OCI-LY1 (cell line): ENCODE measurements at regions not wholly inside any gene's neighbourhood (a gene's known extent, or its start where the extent isn't known, plus 50 kb on each side); places are given as distances from the start of the nearest gene placed in this dataset.

Source experiments
- H2AFZ ChIP-seq: fragments of 200-600 bp; sonication (generic), shearing (Covaris generic); 2 replicates; pipeline ENCODE4 v1.6.0; 2014; ENCODE audit warnings: antibody characterized with exemption, mild to moderate bottlenecking, low read length
- H3F3A ChIP-seq: fragments of 200-600 bp; sonication (generic), shearing (Covaris generic); 2 replicates; pipeline ENCODE4 v1.6.0; 2014; ENCODE audit warnings: mild to moderate bottlenecking, antibody characterized with exemption, low read length, moderate library complexity; ENCODE audit not compliant: insufficient read depth
- H3K27ac ChIP-seq: fragments of 200-600 bp; sonication (generic); 2 replicates; pipeline ENCODE4 v1.5.1; 2014; ENCODE audit warnings: low read length, mixed run types, mild to moderate bottlenecking, low read depth; ENCODE audit not compliant: poor library complexity, severe bottlenecking
- H3K27me3 ChIP-seq: fragments of 200-600 bp; sonication (generic); 2 replicates; pipeline ENCODE4 v1.6.0; 2014; ENCODE audit warnings: antibody characterized with exemption, mild to moderate bottlenecking, low read length, moderate library complexity; ENCODE audit not compliant: insufficient read depth
- H3K36me3 ChIP-seq: fragments of 200-600 bp; sonication (generic); 2 replicates; pipeline ENCODE4 v1.6.1; 2014; ENCODE audit warnings: mild to moderate bottlenecking, antibody characterized with exemption, low read length, moderate library complexity, mixed read lengths; ENCODE audit not compliant: insufficient read depth
- H3K4me1 ChIP-seq: fragments of 200-600 bp; sonication (generic); 2 replicates; pipeline ENCODE4 v1.5.1; 2014; ENCODE audit warnings: mild to moderate bottlenecking, low read length, moderate library complexity; ENCODE audit not compliant: insufficient read depth, severe bottlenecking
- H3K4me2 ChIP-seq: fragments of 200-600 bp; sonication (generic), shearing (Covaris generic); 2 replicates; pipeline ENCODE4 v1.6.1; 2014; ENCODE audit warnings: low read length
- H3K4me3 ChIP-seq: fragments of 200-600 bp; sonication (generic); 2 replicates; pipeline ENCODE4 v1.5.1; 2014; ENCODE audit warnings: low read length, low read depth, mild to moderate bottlenecking, mixed read lengths; ENCODE audit not compliant: poor library complexity, severe bottlenecking
- H3K79me2 ChIP-seq: fragments of 200-600 bp; shearing (Covaris generic); 2 replicates; pipeline ENCODE4 v1.6.1; 2016; ENCODE audit warnings: mixed run types, low read length, mixed read lengths; ENCODE audit not compliant: insufficient read depth
- H3K9ac ChIP-seq: fragments of 200-600 bp; sonication (generic), shearing (Covaris generic); 2 replicates; pipeline ENCODE4 v1.6.1; 2014; ENCODE audit warnings: mild to moderate bottlenecking, low read length, mixed read lengths
- H3K9me2 ChIP-seq: fragments of 200-600 bp; sonication (generic), shearing (Covaris generic); 2 replicates; pipeline ENCODE4 v1.6.1; 2014; ENCODE audit warnings: low read depth, mild to moderate bottlenecking, low read length, mixed read lengths
- H3K9me3 ChIP-seq: fragments of 200-600 bp; shearing (Covaris generic); 2 replicates; pipeline ENCODE4 v1.6.1; 2014; ENCODE audit warnings: low read length, mixed read lengths
- H4K20me1 ChIP-seq: fragments of 200-600 bp; sonication (generic), shearing (Covaris generic); 2 replicates; pipeline ENCODE4 v1.6.0; 2016; ENCODE audit warnings: mild to moderate bottlenecking, low read length; ENCODE audit not compliant: insufficient read depth
- CTCF ChIP-seq: fragments of 200-600 bp; sonication (generic), shearing (Covaris generic); IDR thresholded peaks from 2 replicates; pipeline ENCODE4 v1.5.1; 2017; ENCODE audit warnings: mild to moderate bottlenecking, antibody characterized with exemption, low read length, moderate library complexity, mixed read lengths
- EZH2 ChIP-seq: fragments of 200-600 bp; sonication (generic), shearing (Covaris generic); IDR thresholded peaks from 2 replicates; pipeline ENCODE4 v1.8.0; 2017; ENCODE audit warnings: borderline replicate concordance, mixed run types, mild to moderate bottlenecking, antibody characterized with exemption, low read length, moderate library complexity, mixed read lengths

GRCh38 chr11:128057786-128058395, 529.5 kb downstream of the ETS1 start:
- Histone ChIP-seq H3F3A (no peaks in the 10 kb centered on the region), H3K27ac (no peak overlapping the region), H3K36me3 (no peaks in the 10 kb centered on the region), H3K4me1 (no peaks in the 10 kb centered on the region), H2AFZ (no peak overlapping the region), H3K9me2 (no peaks in the 10 kb centered on the region), H3K9me3 (no peaks in the 10 kb centered on the region), H3K79me2 (no peaks in the 10 kb centered on the region), H3K4me3 (no peak overlapping the region), H3K9ac (no peak overlapping the region), H3K27me3 (no peaks in the 10 kb centered on the region), H4K20me1 (no peaks in the 10 kb centered on the region), H3K4me2 (no peak overlapping the region)
- TF ChIP-seq EZH2, result no peak
- no peak for TF ChIP-seq CTCF

- Histone ChIP-seq H3K36me3 (no peaks in the 10 kb centered on the region), H3K4me2 (no peak overlapping the region), H3F3A (no peaks in the 10 kb centered on the region), H3K27ac (no peak overlapping the region), H3K9me3 (no peaks in the 10 kb centered on the region), H3K9me2 (no peaks in the 10 kb centered on the region), H3K79me2 (no peaks in the 10 kb centered on the region), H3K27me3 (no peaks in the 10 kb centered on the region), H2AFZ (no peak overlapping the region), H4K20me1 (no peaks in the 10 kb centered on the region), H3K4me3 (no peak overlapping the region), H3K4me1 (no peaks in the 10 kb centered on the region), H3K9ac (no peak overlapping the region)
- no peak for TF ChIP-seq EZH2
- no peak for TF ChIP-seq CTCF
Observed at GRCh38 chr11:128055576-128056217, 531.7 kb downstream of the ETS1 start.

- no peaks in the 10 kb centered on the region for H3F3A ChIP-seq
- no peaks in the 10 kb centered on the region for H4K20me1 ChIP-seq
- H3K4me2 ChIP-seq, result no peak overlapping the region
- H2AFZ ChIP-seq, result no peak overlapping the region
- no peaks in the 10 kb centered on the region for H3K79me2 ChIP-seq
- TF ChIP-seq EZH2 (no peak), CTCF (no peak)
- no peaks in the 10 kb centered on the region for H3K9me3 ChIP-seq
- H3K36me3 ChIP-seq, result no peaks in the 10 kb centered on the region
- no peak overlapping the region for H3K9ac ChIP-seq
- no peaks in the 10 kb centered on the region for H3K27me3 ChIP-seq
- H3K9me2 ChIP-seq, result no peaks in the 10 kb centered on the region
- no peaks in the 10 kb centered on the region for H3K4me1 ChIP-seq
- H3K4me3 ChIP-seq, result no peak overlapping the region
- no peak overlapping the region for H3K27ac ChIP-seq
Observed at GRCh38 chr11:128053981-128054931, 533.1 kb downstream of the ETS1 start.
